Naive B cell (primary cell): ENCODE measurements at regions not wholly inside any gene's neighbourhood (a gene's known extent, or its start where the extent isn't known, plus 50 kb on each side); places are given as distances from the start of the nearest gene placed in this dataset.
A peak's percentile ranks its signal among the peaks of the same experiment; 100 is the strongest.

Experiments
- ATAC-seq, 2 donors: fragments of 150-1000 bp; cut with Tn5 transposase; 2 replicates each; pipeline ENCODE4 v1.10.0; 2021; ENCODE audit warnings: low read depth in 2 of 2, mild to moderate bottlenecking in 2 of 2, moderate library complexity in 2 of 2
- DNase-seq: peaks from one replicate; pipeline ENCODE4 v3.0.0; 2022
- H3K27ac Mint-ChIP-seq, 6 donors: one replicate each; pipeline ENCODE4 v1.8.0; 2020 to 2022; ENCODE audit warnings: mild to moderate bottlenecking in 6 of 6, mixed read lengths in 6 of 6, moderate library complexity in 5 of 6, inconsistent platforms in 2 of 6
- H3K27me3 Mint-ChIP-seq, 3 donors: one replicate each; pipeline ENCODE4 v1.8.0; 2021 to 2022; ENCODE audit warnings: mixed read lengths in 3 of 3, mild to moderate bottlenecking in 1 of 3
- H3K36me3 Mint-ChIP-seq, 2 donors: one replicate each; pipeline ENCODE4 v1.8.0; 2020 to 2022; ENCODE audit warnings: mixed read lengths in 2 of 2, inconsistent platforms in 1 of 2, mild to moderate bottlenecking in 1 of 2
- H3K4me1 Mint-ChIP-seq, 3 donors: one replicate each; pipeline ENCODE4 v1.8.0; 2020 to 2022; ENCODE audit warnings: mixed read lengths in 3 of 3, inconsistent platforms in 1 of 3, mild to moderate bottlenecking in 1 of 3, moderate library complexity in 1 of 3
- H3K4me3 Mint-ChIP-seq, 8 donors: one replicate each; pipeline ENCODE4 v1.8.0; 2020 to 2022; ENCODE audit warnings: mild to moderate bottlenecking in 8 of 8, mixed read lengths in 8 of 8, moderate library complexity in 8 of 8, inconsistent platforms in 2 of 8
- H3K9me3 Mint-ChIP-seq, 7 donors: one replicate each; pipeline ENCODE4 v1.8.0; 2020 to 2022; ENCODE audit warnings: mixed read lengths in 7 of 7, mild to moderate bottlenecking in 5 of 7, inconsistent platforms in 2 of 7, moderate library complexity in 1 of 7

- Mint-ChIP-seq H3K4me1 (peaks cover 0 to 2% (median 0%) of the 10 kb centered on the region in 3 donors), H3K36me3 (peaks cover 0 to 7% of the 10 kb centered on the region in 2 donors), H3K9me3 (peaks cover 0 to 12% (median 0%) of the 10 kb centered on the region in 7 donors), H3K4me3 (no peak overlapping the region), H3K27ac (no peak overlapping the region), H3K27me3 (peaks cover 9 to 25% (median 9%) of the 10 kb centered on the region in 3 donors)
- no peak for DNase-seq
- ATAC-seq, result no peak
These were observed 53.0 kb upstream of the SMOX start for GRCh38 chr20:4095639-4096038.

- Mint-ChIP-seq H3K27ac (no peak overlapping the region), H3K4me1 (peaks cover 0 to 2% (median 0%) of the 10 kb centered on the region in 3 donors), H3K27me3 (peaks cover 9 to 25% (median 9%) of the 10 kb centered on the region in 3 donors), H3K9me3 (peaks cover 0 to 12% (median 0%) of the 10 kb centered on the region in 7 donors), H3K36me3 (peaks cover 0 to 7% of the 10 kb centered on the region in 2 donors), H3K4me3 (peak overlapping the region in 1 of 8 donors; percentile 48)
- no peak for ATAC-seq
- DNase-seq, result no peak
These were observed 56.8 kb upstream of the SMOX start for GRCh38 chr20:4091490-4092479.

- H3K36me3 Mint-ChIP-seq, result peaks cover 0 to 7% of the 10 kb centered on the region in 2 donors
- H3K4me1 Mint-ChIP-seq, result peaks cover 0 to 3% (median 0%) of the 10 kb centered on the region in 3 donors
- DNase-seq (no peak), ATAC-seq (no peak)
- peaks cover 0 to 12% (median 0%) of the 10 kb centered on the region in 7 donors for H3K9me3 Mint-ChIP-seq
- H3K4me3 Mint-ChIP-seq, result no peak overlapping the region
- no peak overlapping the region for H3K27ac Mint-ChIP-seq
- peaks cover 9 to 25% (median 9%) of the 10 kb centered on the region in 3 donors for H3K27me3 Mint-ChIP-seq
These were observed 57.7 kb upstream of the SMOX start for GRCh38 chr20:4090756-4091489.

GRCh38 chr20:4089756-4090487, 58.7 kb upstream of the SMOX start:
- no peak overlapping the region for H3K4me3 Mint-ChIP-seq
- peaks cover 0 to 3% (median 0%) of the 10 kb centered on the region in 7 donors for H3K9me3 Mint-ChIP-seq
- H3K27ac Mint-ChIP-seq, result no peak overlapping the region
- DNase-seq (no peak), ATAC-seq (no peak)
- H3K36me3 Mint-ChIP-seq, result no peaks in the 10 kb centered on the region
- peaks cover 8 to 16% (median 9%) of the 10 kb centered on the region in 3 donors for H3K27me3 Mint-ChIP-seq
- peaks cover 0 to 13% (median 3%) of the 10 kb centered on the region in 3 donors for H3K4me1 Mint-ChIP-seq

- Mint-ChIP-seq H3K27me3 (peaks cover 0 to 9% (median 3%) of the 10 kb centered on the region in 3 donors), H3K9me3 (no peaks in the 10 kb centered on the region), H3K27ac (peak overlapping the region in 1 of 6 donors; percentile 6), H3K4me3 (no peak overlapping the region), H3K36me3 (no peaks in the 10 kb centered on the region), H3K4me1 (peaks cover 4 to 21% (median 9%) of the 10 kb centered on the region in 3 donors)
- DNase-seq (no peak), ATAC-seq (no peak)
These were observed 59.9 kb upstream of the SMOX start for GRCh38 chr20:4088766-4089165.

GRCh38 chr20:4087923-4088322, 60.7 kb upstream of the SMOX start:
- Mint-ChIP-seq H3K4me3 (no peak overlapping the region), H3K4me1 (peaks cover 10 to 28% (median 12%) of the 10 kb centered on the region in 3 donors), H3K9me3 (no peaks in the 10 kb centered on the region), H3K27me3 (peaks cover 0 to 9% (median 3%) of the 10 kb centered on the region in 3 donors), H3K36me3 (no peaks in the 10 kb centered on the region), H3K27ac (no peak overlapping the region)
- no peak for DNase-seq
- no peak for ATAC-seq

GRCh38 chr20:4086771-4087687, 61.6 kb upstream of the SMOX start:
- no peak overlapping the region for H3K27ac Mint-ChIP-seq
- no peak for DNase-seq
- H3K4me1 Mint-ChIP-seq, result peaks cover 19 to 36% (median 20%) of the 10 kb centered on the region in 3 donors
- peak overlapping the region in 2 of 8 donors; percentile 34 to 40 for H3K4me3 Mint-ChIP-seq
- peaks cover 3 to 7% of the 10 kb centered on the region in 2 donors for H3K36me3 Mint-ChIP-seq
- peaks cover 0 to 7% (median 3%) of the 10 kb centered on the region in 7 donors for H3K9me3 Mint-ChIP-seq
- peaks cover 0 to 2% (median 0%) of the 10 kb centered on the region in 3 donors for H3K27me3 Mint-ChIP-seq
- ATAC-seq, result no peak

- peak overlapping the region in 3 of 8 donors; percentile 29 to 72 (median 64) for H3K4me3 Mint-ChIP-seq
- H3K27ac Mint-ChIP-seq, result peak overlapping the region in 1 of 6 donors; percentile 79
- H3K36me3 Mint-ChIP-seq, result peaks cover 9 to 13% of the 10 kb centered on the region in 2 donors
- no peak for ATAC-seq
- H3K9me3 Mint-ChIP-seq, result peaks cover 0 to 14% (median 9%) of the 10 kb centered on the region in 7 donors
- peaks cover 25 to 41% (median 26%) of the 10 kb centered on the region in 3 donors for H3K4me1 Mint-ChIP-seq
- no peak for DNase-seq
- no peaks in the 10 kb centered on the region for H3K27me3 Mint-ChIP-seq
These were observed 63.9 kb upstream of the SMOX start for GRCh38 chr20:4084721-4085120.

- no peaks in the 10 kb centered on the region for H3K27me3 Mint-ChIP-seq
- peak overlapping the region in 1 of 8 donors; percentile 52 for H3K4me3 Mint-ChIP-seq
- ATAC-seq (no peak), DNase-seq (no peak)
- H3K4me1 Mint-ChIP-seq, result peaks cover 25 to 41% (median 26%) of the 10 kb centered on the region in 3 donors
- peaks cover 9 to 13% of the 10 kb centered on the region in 2 donors for H3K36me3 Mint-ChIP-seq
- peak overlapping the region in 2 of 6 donors; percentile 59 to 76 for H3K27ac Mint-ChIP-seq
- peaks cover 0 to 14% (median 9%) of the 10 kb centered on the region in 7 donors for H3K9me3 Mint-ChIP-seq
These were observed 64.5 kb upstream of the SMOX start for GRCh38 chr20:4084096-4084495.

GRCh38 chr20:4083098-4083865, 65.3 kb upstream of the SMOX start:
- DNase-seq, result no peak
- peak overlapping the region in 4 of 6 donors; percentile 14 to 78 (median 68) for H3K27ac Mint-ChIP-seq
- H3K4me3 Mint-ChIP-seq, result peak overlapping the region in 6 of 8 donors; percentile 9 to 87 (median 62)
- ATAC-seq, result no peak
- peaks cover 25 to 41% (median 26%) of the 10 kb centered on the region in 3 donors for H3K4me1 Mint-ChIP-seq
- H3K27me3 Mint-ChIP-seq, result no peaks in the 10 kb centered on the region
- H3K9me3 Mint-ChIP-seq, result peaks cover 0 to 14% (median 9%) of the 10 kb centered on the region in 7 donors
- peaks cover 13 to 14% of the 10 kb centered on the region in 2 donors for H3K36me3 Mint-ChIP-seq

- Mint-ChIP-seq H3K36me3 (peaks cover 13 to 17% of the 10 kb centered on the region in 2 donors), H3K4me1 (peaks cover 25 to 41% (median 26%) of the 10 kb centered on the region in 3 donors), H3K4me3 (peak overlapping the region in 7 of 8 donors; percentile 67 to 87 (median 74)), H3K27me3 (no peaks in the 10 kb centered on the region), H3K9me3 (peaks cover 0 to 14% (median 9%) of the 10 kb centered on the region in 7 donors), H3K27ac (peak overlapping the region in 5 of 6 donors; percentile 48 to 88 (median 72))
- ATAC-seq, result peak; percentile 17 to 35
- peak; percentile 11 for DNase-seq
These were observed 66.1 kb upstream of the SMOX start for GRCh38 chr20:4082406-4083097.
